NB4 (cell line): ENCODE measurements at regions not wholly inside any gene's neighbourhood (a gene's known extent, or its start where the extent isn't known, plus 50 kb on each side); places are given as distances from the start of the nearest gene placed in this dataset.
"Not testable (repeated sequence)": the region's sequence is repeated elsewhere in the genome, so short reads cannot be mapped to it uniquely, and the experiment has no call there.

Experiments used
- DNase-seq: peaks from one replicate; pipeline ENCODE4 v3.0.0; 2010; ENCODE audit warnings: low read depth
- H3K4me3 ChIP-seq: one replicate; pipeline ENCODE4 v1.5.1; 2011; ENCODE audit warnings: mild to moderate bottlenecking, low read depth, low read length, moderate library complexity
- CTCF ChIP-seq: IDR thresholded peaks from one replicate; pipeline ENCODE4 v1.5.1; 2012; ENCODE audit warnings: low read depth, low read length
- MAX ChIP-seq: IDR thresholded peaks from 2 replicates; pipeline ENCODE4 v1.6.1; 2011; ENCODE audit warnings: low read depth, low read length
- MYC ChIP-seq: IDR thresholded peaks from 2 replicates; pipeline ENCODE4 v1.6.1; 2011; ENCODE audit warnings: low read depth, low read length
- POLR2A ChIP-seq: IDR thresholded peaks from 2 replicates; pipeline ENCODE4 v1.6.1; 2011; ENCODE audit warnings: mild to moderate bottlenecking; ENCODE audit not compliant: insufficient read length; ENCODE audit errors: extremely low read depth

- DNase-seq, result peak; percentile 25
- TF ChIP-seq CTCF (no peak), MYC (no peak), POLR2A (no peak), MAX (no peak)
- no peak overlapping the region for H3K4me3 ChIP-seq
These were observed 143.1 kb upstream of the BCOR start for GRCh38 chrX:40240844-40241243.

GRCh38 chrX:40237731-40238178 is 140.0 kb upstream of the BCOR start:
- no peak overlapping the region for H3K4me3 ChIP-seq
- no peak for DNase-seq
- TF ChIP-seq POLR2A, result no peak
- no peak for TF ChIP-seq MAX
- TF ChIP-seq MYC, result no peak
- no peak for TF ChIP-seq CTCF

- no peak for TF ChIP-seq MYC
- TF ChIP-seq CTCF, result no peak
- no peak for DNase-seq
- no peak overlapping the region for H3K4me3 ChIP-seq
These were observed 132.9 kb upstream of the BCOR start for GRCh38 chrX:40230646-40231045.

- TF ChIP-seq CTCF (no peak), MYC (no peak), POLR2A (no peak), MAX (no peak)
- no peak for DNase-seq
- H3K4me3 ChIP-seq, result no peak overlapping the region
These were observed 129.4 kb upstream of the BCOR start for GRCh38 chrX:40227125-40227524.

GRCh38 chrX:40224658-40225057 is 126.9 kb upstream of the BCOR start:
- TF ChIP-seq MYC (no peak), MAX (no peak), CTCF (no peak), POLR2A (no peak)
- no peak overlapping the region for H3K4me3 ChIP-seq
- DNase-seq, result no peak

- not testable (repeated sequence) for H3K4me3 ChIP-seq, DNase-seq
These were observed 124.9 kb upstream of the BCOR start for GRCh38 chrX:40222612-40223011.
